H9 (cell line): ENCODE measurements at regions not wholly inside any gene's neighbourhood (a gene's known extent, or its start where the extent isn't known, plus 50 kb on each side); places are given as distances from the start of the nearest gene placed in this dataset.
"Not testable (repeated sequence)": the region's sequence is repeated elsewhere in the genome, so short reads cannot be mapped to it uniquely, and the experiment has no call there.

Experiments used
- DNase-seq: peaks from one replicate; pipeline ENCODE4 v3.0.0-alpha.2; 2017
- H2AFZ ChIP-seq: one replicate; pipeline ENCODE4 v1.6.1; 2013; ENCODE audit warnings: mild to moderate bottlenecking, low read length, control low read depth, moderate library complexity
- H2AK5ac ChIP-seq: 2 replicates; pipeline ENCODE4 v1.6.1; 2013; ENCODE audit warnings: low read length, control low read depth, mixed read lengths; ENCODE audit not compliant: insufficient read length
- H2BK120ac ChIP-seq: one replicate; pipeline ENCODE4 v1.6.1; 2013; ENCODE audit warnings: low read depth, mild to moderate bottlenecking, low read length, control low read depth, inconsistent platforms; ENCODE audit not compliant: poor library complexity, severe bottlenecking
- H2BK12ac ChIP-seq: 2 replicates; pipeline ENCODE4 v1.6.1; 2013; ENCODE audit warnings: low read length, control low read depth, mixed read lengths, low read depth; ENCODE audit not compliant: insufficient read length
- H2BK15ac ChIP-seq: 2 replicates; pipeline ENCODE4 v1.6.1; 2013; ENCODE audit warnings: low read depth, low read length, control low read depth
- H2BK20ac ChIP-seq: one replicate; pipeline ENCODE4 v1.6.1; 2013; ENCODE audit warnings: low read depth, mild to moderate bottlenecking, low read length, control low read depth, inconsistent platforms; ENCODE audit not compliant: poor library complexity, severe bottlenecking
- H2BK5ac ChIP-seq: 2 replicates; pipeline ENCODE4 v1.6.1; 2013; ENCODE audit warnings: low read length, control low read depth, mixed read lengths; ENCODE audit not compliant: insufficient read length
- H3K14ac ChIP-seq: 2 replicates; pipeline ENCODE4 v1.6.1; 2013; ENCODE audit warnings: low read length, control low read depth; ENCODE audit not compliant: insufficient read depth
- H3K18ac ChIP-seq: 2 replicates; pipeline ENCODE4 v1.6.1; 2013; ENCODE audit warnings: low read depth, mild to moderate bottlenecking, mixed read lengths, low read length, control low read depth; ENCODE audit not compliant: insufficient read length
- H3K23ac ChIP-seq: 2 replicates; pipeline ENCODE4 v1.6.1; 2013; ENCODE audit warnings: low read length, control low read depth, mixed read lengths, low read depth; ENCODE audit not compliant: insufficient read length
- H3K23me2 ChIP-seq: 2 replicates; pipeline ENCODE4 v1.6.1; 2013; ENCODE audit warnings: low read depth, mild to moderate bottlenecking, mixed read lengths, low read length, control low read depth; ENCODE audit not compliant: insufficient read length, poor library complexity, severe bottlenecking
- H3K27ac ChIP-seq: 2 replicates; pipeline ENCODE4 v1.5.1; 2013; ENCODE audit warnings: low read length, control low read depth, mixed read lengths, low read depth; ENCODE audit not compliant: insufficient read length
- H3K27me3 ChIP-seq: 2 replicates; pipeline ENCODE4 v1.6.1; 2013; ENCODE audit warnings: low read length, control low read depth, inconsistent platforms; ENCODE audit not compliant: insufficient read depth
- H3K4ac ChIP-seq: 2 replicates; pipeline ENCODE4 v1.6.1; 2013; ENCODE audit warnings: low read depth, mild to moderate bottlenecking, control low read depth, inconsistent platforms, low read length, moderate library complexity
- H3K4me1 ChIP-seq: 2 replicates; pipeline ENCODE4 v1.6.1; 2013; ENCODE audit warnings: low read length, control low read depth, inconsistent platforms; ENCODE audit not compliant: insufficient read depth
- H3K4me2 ChIP-seq: 2 replicates; pipeline ENCODE4 v1.6.1; 2013; ENCODE audit warnings: low read length, control low read depth, mixed read lengths; ENCODE audit not compliant: insufficient read length, insufficient read depth
- H3K56ac ChIP-seq: 2 replicates; pipeline ENCODE4 v1.6.1; 2013; ENCODE audit warnings: low read depth, mild to moderate bottlenecking, mixed read lengths, low read length, control low read depth; ENCODE audit not compliant: insufficient read length
- H3K79me1 ChIP-seq: 2 replicates; pipeline ENCODE4 v1.6.1; 2013; ENCODE audit warnings: low read depth, mild to moderate bottlenecking, moderate library complexity, low read length, control low read depth, inconsistent platforms; ENCODE audit not compliant: insufficient read depth, poor library complexity, severe bottlenecking
- H3K79me2 ChIP-seq: 2 replicates; pipeline ENCODE4 v1.6.1; 2013; ENCODE audit warnings: low read length, control low read depth, inconsistent platforms; ENCODE audit not compliant: insufficient read depth
- H3K9ac ChIP-seq: 2 replicates; pipeline ENCODE4 v1.6.1; 2013; ENCODE audit warnings: low read length, control low read depth, mixed read lengths; ENCODE audit not compliant: insufficient read length; ENCODE audit errors: extremely low read depth
- H3K9me3 ChIP-seq: one replicate; pipeline ENCODE4 v1.6.1; 2013; ENCODE audit warnings: low read depth, low read length, inconsistent platforms; ENCODE audit not compliant: control insufficient read depth
- H3T11ph ChIP-seq: one replicate; pipeline ENCODE4 v1.6.1; 2013; ENCODE audit warnings: mild to moderate bottlenecking, low read length, control low read depth, inconsistent platforms
- H4K20me1 ChIP-seq: one replicate; pipeline ENCODE4 v1.6.1; 2013; ENCODE audit not compliant: control insufficient read depth, insufficient read length, insufficient read depth
- H4K5ac ChIP-seq: 2 replicates; pipeline ENCODE4 v1.6.1; 2013; ENCODE audit warnings: low read depth, mild to moderate bottlenecking, mixed read lengths, low read length, control low read depth; ENCODE audit not compliant: insufficient read length
- H4K8ac ChIP-seq: replicated peaks from 2 replicates; pipeline ENCODE4 v1.6.1; 2013; ENCODE audit warnings: low read length, control low read depth, mixed read lengths, low read depth; ENCODE audit not compliant: insufficient read length
- H4K91ac ChIP-seq: 2 replicates; pipeline ENCODE4 v1.6.1; 2013; ENCODE audit warnings: low read depth, mild to moderate bottlenecking, moderate library complexity, mixed read lengths, low read length, control low read depth; ENCODE audit not compliant: insufficient read length
- H3K27ac Mint-ChIP-seq, 3 experiments: 2 replicates in 2 of 3; 3 replicates in 1 of 3; pipeline ENCODE4 v1.8.0; 2020 to 2021; ENCODE audit warnings: mixed read lengths in 3 of 3, mild to moderate bottlenecking in 1 of 3, moderate library complexity in 1 of 3
- H3K27me3 Mint-ChIP-seq: 2 replicates; pipeline ENCODE4 v1.8.0; 2021; ENCODE audit warnings: low read depth, mild to moderate bottlenecking, moderate library complexity, mixed read lengths
- H3K36me3 Mint-ChIP-seq, 3 experiments: 2 replicates in 2 of 3; 3 replicates in 1 of 3; pipeline ENCODE4 v1.8.0; 2020 to 2021; ENCODE audit warnings: low read depth in 3 of 3, mixed read lengths in 3 of 3; ENCODE audit not compliant: insufficient read depth in 1 of 3
- H3K4me1 Mint-ChIP-seq, 2 experiments: 2 replicates each; pipeline ENCODE4 v1.8.0; 2020; ENCODE audit warnings: mixed read lengths in 2 of 2
- H3K4me3 Mint-ChIP-seq, 2 experiments: 2 replicates in 1 of 2; 3 replicates in 1 of 2; pipeline ENCODE4 v1.8.0; 2020 to 2021; ENCODE audit warnings: mild to moderate bottlenecking in 2 of 2, mixed read lengths in 2 of 2, moderate library complexity in 1 of 2
- H3K9me3 Mint-ChIP-seq, 2 experiments: 2 replicates in 1 of 2; 3 replicates in 1 of 2; pipeline ENCODE4 v1.8.0; 2020; ENCODE audit warnings: mild to moderate bottlenecking in 2 of 2, mixed read lengths in 2 of 2, moderate library complexity in 1 of 2
- WGBS: extraction: QIAGEN DNeasy Blood & Tissue Kit; methylation state at CpG from one replicate; pipeline ENCODE4 v1.1.7; 2013; ENCODE audit warnings: missing lambda C conversion rate, low lambda C conversion rate, mixed read lengths; ENCODE audit not compliant: insufficient read length; ENCODE audit errors: extremely low coverage; 5-methylcytosine and 5-hydroxymethylcytosine counted together
- TF ChIP-seq, protein P1 (sequence below): fragments of 200-600 bp; sonication (generic); conservative IDR thresholded peaks from 3 replicates; pipeline ENCODE4 v1.8.0; 2021; ENCODE audit warnings: antibody characterized with exemption, mild to moderate bottlenecking

- WGBS: no CpG with 5 or more reads among the region's 1 CpG
- Histone ChIP-seq H3K27me3 (no peaks in the 10 kb centered on the region), H2AFZ (no peak overlapping the region), H2BK120ac (no peak overlapping the region), H3K14ac (no peak overlapping the region), H3K4me1 (no peaks in the 10 kb centered on the region), H3K27ac (no peak overlapping the region), H2BK15ac (no peak overlapping the region), H4K8ac (no peak overlapping the region), H2BK20ac (no peak overlapping the region), H2AK5ac (no peak overlapping the region), H3K18ac (no peak overlapping the region), H4K5ac (no peak overlapping the region), H3K56ac (no peak overlapping the region), H3T11ph (no peak overlapping the region), H2BK12ac (no peak overlapping the region), H3K4me2 (no peak overlapping the region), H3K23ac (no peak overlapping the region), H4K20me1 (no peaks in the 10 kb centered on the region), H3K9ac (no peak overlapping the region), H3K4ac (no peak overlapping the region), H2BK5ac (no peak overlapping the region), H3K23me2 (no peaks in the 10 kb centered on the region), H3K9me3 (no peaks in the 10 kb centered on the region), H4K91ac (no peak overlapping the region), H3K79me2 (no peaks in the 10 kb centered on the region), H3K79me1 (no peaks in the 10 kb centered on the region)
- Mint-ChIP-seq H3K4me3 (no peak overlapping the region), H3K4me1 (peaks cover 6% of the 10 kb centered on the region in 2 experiments), H3K36me3 (no peaks in the 10 kb centered on the region; a peak in 4 of 7 replicates), H3K27ac (no peak overlapping the region), H3K27me3 (peaks cover 1% of the 10 kb centered on the region), H3K9me3 (peaks cover 3 to 13% of the 10 kb centered on the region in 2 experiments; a peak in 4 of 5 replicates)
- no peak for DNase-seq
- TF ChIP-seq, protein P1, sequence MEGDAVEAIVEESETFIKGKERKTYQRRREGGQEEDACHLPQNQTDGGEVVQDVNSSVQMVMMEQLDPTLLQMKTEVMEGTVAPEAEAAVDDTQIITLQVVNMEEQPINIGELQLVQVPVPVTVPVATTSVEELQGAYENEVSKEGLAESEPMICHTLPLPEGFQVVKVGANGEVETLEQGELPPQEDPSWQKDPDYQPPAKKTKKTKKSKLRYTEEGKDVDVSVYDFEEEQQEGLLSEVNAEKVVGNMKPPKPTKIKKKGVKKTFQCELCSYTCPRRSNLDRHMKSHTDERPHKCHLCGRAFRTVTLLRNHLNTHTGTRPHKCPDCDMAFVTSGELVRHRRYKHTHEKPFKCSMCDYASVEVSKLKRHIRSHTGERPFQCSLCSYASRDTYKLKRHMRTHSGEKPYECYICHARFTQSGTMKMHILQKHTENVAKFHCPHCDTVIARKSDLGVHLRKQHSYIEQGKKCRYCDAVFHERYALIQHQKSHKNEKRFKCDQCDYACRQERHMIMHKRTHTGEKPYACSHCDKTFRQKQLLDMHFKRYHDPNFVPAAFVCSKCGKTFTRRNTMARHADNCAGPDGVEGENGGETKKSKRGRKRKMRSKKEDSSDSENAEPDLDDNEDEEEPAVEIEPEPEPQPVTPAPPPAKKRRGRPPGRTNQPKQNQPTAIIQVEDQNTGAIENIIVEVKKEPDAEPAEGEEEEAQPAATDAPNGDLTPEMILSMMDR: no peak
Measured at GRCh38 chr14:101259748-101260147, 301.5 kb upstream of the DIO3 start.

DNA sequence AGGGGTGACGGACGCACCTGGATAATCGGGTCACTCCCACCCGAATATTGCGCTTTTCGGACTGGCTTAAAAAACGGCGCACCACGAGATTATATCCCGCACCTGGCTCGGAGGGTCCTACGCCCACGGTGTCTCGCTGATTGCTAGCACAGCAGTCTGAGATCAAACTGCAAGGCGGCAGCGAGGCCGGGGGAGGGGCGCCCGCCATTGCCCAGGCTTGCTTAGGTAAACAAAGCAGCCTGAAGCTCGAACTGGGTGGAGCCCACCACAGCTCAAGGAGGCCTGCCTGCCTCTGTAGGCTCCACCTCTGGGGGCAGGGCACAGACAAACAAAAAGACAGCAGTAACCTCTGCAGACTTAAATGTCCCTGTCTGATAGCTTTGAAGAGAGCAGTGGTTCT, 294.9 kb upstream of the DIO3 start:
- H3K23me2 ChIP-seq, H3K9ac ChIP-seq, H4K20me1 ChIP-seq, H3K14ac ChIP-seq, H3K27me3 Mint-ChIP-seq, DNase-seq, H4K91ac ChIP-seq, H2BK20ac ChIP-seq, H2BK120ac ChIP-seq, H4K5ac ChIP-seq, H3K27me3 ChIP-seq, H3K4me2 ChIP-seq, H4K8ac ChIP-seq, H3K4me1 ChIP-seq, H3T11ph ChIP-seq, H3K18ac ChIP-seq, H3K56ac ChIP-seq, H3K9me3 ChIP-seq, H3K27ac ChIP-seq, H2AFZ ChIP-seq, H2BK12ac ChIP-seq, H3K23ac ChIP-seq, H3K36me3 Mint-ChIP-seq, H3K79me2 ChIP-seq, H3K4ac ChIP-seq, H2BK15ac ChIP-seq, H3K79me1 ChIP-seq, H2BK5ac ChIP-seq, H3K27ac Mint-ChIP-seq, H2AK5ac ChIP-seq, H3K4me1 Mint-ChIP-seq: not testable (repeated sequence)
- H3K4me3 Mint-ChIP-seq: peak overlapping the region in 1 of 2 experiments; percentile 25; a peak in 1 of 5 replicates
- WGBS: no CpG with 5 or more reads among the region's 20 CpGs
- H3K9me3 Mint-ChIP-seq: peaks cover 11 to 15% of the 10 kb centered on the region in 2 experiments
